PFSK-1 (cell line): ENCODE measurements at regions not wholly inside any gene's neighbourhood (a gene's known extent, or its start where the extent isn't known, plus 50 kb on each side); places are given as distances from the start of the nearest gene placed in this dataset.

Experiments used
- FOXP2 ChIP-seq: optimal IDR thresholded peaks from 2 replicates; pipeline ENCODE3; 2011; ENCODE audit warnings: borderline replicate concordance, control low read depth, inconsistent platforms; ENCODE audit not compliant: insufficient read depth; ENCODE audit errors: extremely low read length, extremely low read depth
- POLR2AphosphoS5 ChIP-seq: IDR thresholded peaks from 2 replicates; pipeline ENCODE4 v1.6.1; 2012; ENCODE audit warnings: low read depth, mild to moderate bottlenecking, control low read depth, low read length, moderate library complexity
- REST ChIP-seq, 2 experiments: IDR thresholded peaks; 2 replicates each; pipeline versions ENCODE4 v1.6.1 to v1.8.0; 2011 to 2012; ENCODE audit warnings: low read depth in 2 of 2, low read length in 2 of 2, control low read depth in 1 of 2, inconsistent platforms in 1 of 2, mild to moderate bottlenecking in 1 of 2, moderate library complexity in 1 of 2; ENCODE audit not compliant: insufficient read depth in 1 of 2
- SIN3A ChIP-seq: IDR thresholded peaks from 2 replicates; pipeline ENCODE4 v1.6.1; 2012; ENCODE audit warnings: mild to moderate bottlenecking, low read length, moderate library complexity, borderline replicate concordance; ENCODE audit not compliant: insufficient read depth
- TAF1 ChIP-seq: IDR thresholded peaks from 2 replicates; pipeline ENCODE4 v1.6.1; 2012; ENCODE audit warnings: low read length, control low read depth, borderline replicate concordance; ENCODE audit not compliant: insufficient read depth

GRCh38 chr4:57234252-57234775, 124.1 kb upstream of the IGFBP7 start:
- TF ChIP-seq FOXP2: no peak
- no peak for TF ChIP-seq REST (IDR thresholded peaks at IDR 0.05; ENCODE audit: insufficient read depth in 1 of 2, low read depth in 2 of 2, low read length in 2 of 2)
- no peak for TF ChIP-seq SIN3A
- TF ChIP-seq TAF1: no peak
- TF ChIP-seq POLR2AphosphoS5: no peak

GRCh38 chr4:57233386-57233785, 123.2 kb upstream of the IGFBP7 start:
- TF ChIP-seq TAF1 (no peak), REST (IDR thresholded peaks at IDR 0.05; ENCODE audit: insufficient read depth in 1 of 2, low read depth in 2 of 2, low read length in 2 of 2) (no peak), FOXP2 (no peak), POLR2AphosphoS5 (no peak), SIN3A (no peak)

GRCh38 chr4:57231781-57232180, 121.6 kb upstream of the IGFBP7 start:
- TF ChIP-seq POLR2AphosphoS5: no peak
- TF ChIP-seq FOXP2: no peak
- TF ChIP-seq REST (IDR thresholded peaks at IDR 0.05; ENCODE audit: insufficient read depth in 1 of 2, low read depth in 2 of 2, low read length in 2 of 2): no peak
- no peak for TF ChIP-seq TAF1

GRCh38 chr4:57220734-57221133, 110.5 kb upstream of the IGFBP7 start:
- TF ChIP-seq FOXP2: no peak
- TF ChIP-seq REST (IDR thresholded peaks at IDR 0.05; ENCODE audit: insufficient read depth in 1 of 2, low read depth in 2 of 2, low read length in 2 of 2): no peak

- TF ChIP-seq POLR2AphosphoS5 (no peak), SIN3A (no peak), TAF1 (no peak), FOXP2 (no peak), REST (IDR thresholded peaks at IDR 0.05; ENCODE audit: insufficient read depth in 1 of 2, low read depth in 2 of 2, low read length in 2 of 2) (no peak)
These were observed 110.0 kb upstream of the IGFBP7 start for GRCh38 chr4:57220172-57220571.
